ENCODE measurements at regions not wholly inside any gene's neighbourhood (a gene's known extent, or its start where the extent isn't known, plus 50 kb on each side); places are given as distances from the start of the nearest gene placed in this dataset.

DNA sequence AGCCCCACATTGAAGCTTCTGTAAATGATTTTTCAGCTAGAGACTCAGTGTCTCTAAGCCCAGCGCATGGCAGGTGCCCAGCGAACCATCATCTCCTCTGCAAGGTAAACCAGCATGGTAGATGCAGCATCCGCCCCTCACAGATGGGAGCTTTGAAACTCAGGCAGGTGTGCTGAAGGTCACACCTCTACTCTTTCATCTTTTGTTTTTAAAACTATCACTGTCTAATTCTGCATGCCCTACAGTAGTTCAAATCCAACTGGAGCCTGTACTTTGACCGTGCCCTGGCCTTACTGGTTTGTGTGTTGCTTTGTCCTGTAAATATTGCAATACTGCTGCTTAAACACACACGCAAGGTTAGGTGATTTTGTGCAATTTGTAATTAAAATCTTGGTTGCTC lies 831.1 kb downstream of the GALR1 start:
- DNase-seq: no peak

DNA sequence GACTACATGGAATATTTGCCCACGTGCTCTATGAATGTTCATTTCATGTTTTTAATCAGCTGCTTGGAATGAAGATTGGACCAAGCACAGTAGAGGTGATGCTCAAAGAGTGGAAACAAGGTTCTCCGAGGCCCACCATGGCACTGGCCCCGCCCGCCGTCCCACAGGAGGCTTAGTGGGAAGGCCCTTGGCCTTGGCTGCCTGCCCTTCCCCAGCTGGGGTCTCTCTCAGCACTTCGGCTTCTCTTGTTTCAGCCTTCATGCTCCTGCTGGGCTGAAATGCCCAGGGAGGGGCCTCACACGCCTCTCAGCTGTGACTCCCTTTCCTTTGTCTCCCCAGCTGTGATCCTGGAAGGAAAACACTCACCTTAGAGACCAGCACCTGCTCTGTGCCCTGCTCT lies 833.2 kb downstream of the GALR1 start:
- DNase-seq: no peak

DNA sequence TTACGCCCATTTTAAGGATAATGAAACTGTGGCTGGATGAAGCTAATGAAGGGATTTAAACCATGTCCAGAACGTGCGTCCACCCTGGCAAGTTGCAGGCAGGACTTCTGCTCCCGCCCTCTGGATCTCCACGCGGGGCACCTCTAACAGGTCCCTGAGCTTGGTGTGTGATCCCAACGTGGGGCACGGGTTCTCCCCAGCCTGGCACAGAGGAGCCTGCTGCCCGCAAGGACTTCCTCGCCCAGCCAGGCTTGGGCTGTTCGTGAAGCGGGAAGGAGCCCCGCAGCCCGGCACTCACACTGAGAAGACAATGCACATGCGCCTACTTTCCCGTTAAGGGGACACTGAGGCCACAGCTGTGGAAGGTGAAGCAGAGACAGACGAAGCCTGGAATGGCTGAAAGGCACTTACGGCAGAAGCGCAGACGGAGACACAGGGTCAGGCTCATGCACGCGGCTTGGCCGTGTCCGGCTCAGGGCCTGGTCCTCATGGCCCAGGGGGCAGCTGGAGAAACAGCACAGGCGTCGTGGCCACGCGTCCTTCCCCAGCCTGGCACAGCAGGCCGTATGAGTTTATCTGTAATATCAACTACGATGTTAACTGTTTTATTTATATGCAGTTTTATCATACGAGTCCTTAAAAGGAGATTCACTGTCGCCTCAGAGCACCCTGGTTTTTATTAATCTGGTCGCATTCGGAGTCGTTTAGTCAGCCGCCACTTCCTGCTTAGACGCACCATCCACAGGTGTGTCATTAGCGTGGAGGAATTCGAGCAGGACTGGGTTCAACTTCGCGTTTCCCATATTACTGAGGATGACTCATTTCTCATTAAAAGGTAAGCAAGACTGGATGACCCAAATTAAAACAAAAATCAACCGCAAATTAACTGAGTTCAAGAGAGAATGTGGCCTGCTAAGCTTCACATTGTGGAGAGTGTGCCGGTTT lies 835.9 kb downstream of the GALR1 start:
- no peak for DNase-seq

DNA sequence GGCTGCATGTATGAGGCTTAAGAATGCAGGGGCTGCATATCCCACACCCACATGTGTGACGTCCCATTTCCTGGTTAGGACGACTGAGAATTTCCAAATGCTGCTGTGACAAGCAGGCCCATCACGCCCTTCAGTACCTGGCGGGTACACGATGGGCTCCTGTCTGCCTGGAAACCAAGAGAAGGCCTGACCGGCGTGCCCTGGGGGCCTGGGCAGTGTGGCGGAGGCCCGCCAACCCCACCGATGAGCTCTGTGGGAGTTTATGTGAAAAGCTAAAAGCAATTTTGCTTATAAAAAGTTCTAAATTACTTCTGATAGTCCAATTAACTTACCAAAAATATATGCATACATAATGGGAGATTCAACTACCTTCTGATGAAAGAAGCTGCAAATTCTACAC lies 837.3 kb downstream of the GALR1 start:
- no peak for DNase-seq

DNA sequence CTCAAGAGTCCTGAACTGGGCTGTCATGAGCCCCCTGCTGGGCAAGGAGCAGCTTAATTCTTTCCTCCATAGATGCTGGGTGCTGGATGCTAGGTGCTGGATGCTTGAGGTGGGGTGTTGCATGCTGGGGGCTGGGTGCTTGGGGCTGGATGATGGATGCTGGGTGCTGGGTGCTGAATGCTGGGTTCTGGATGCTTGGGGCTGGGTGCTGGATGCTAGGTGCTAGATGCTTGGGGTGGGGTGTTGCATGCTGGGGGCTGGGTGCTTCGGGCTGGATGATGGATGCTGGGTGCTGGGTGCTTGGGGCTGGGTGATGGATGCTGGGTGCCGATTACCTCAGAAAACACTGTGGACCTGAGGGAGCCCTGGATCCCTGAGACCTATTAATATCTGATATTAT lies 837.7 kb downstream of the GALR1 start:
- no peak for DNase-seq

DNA sequence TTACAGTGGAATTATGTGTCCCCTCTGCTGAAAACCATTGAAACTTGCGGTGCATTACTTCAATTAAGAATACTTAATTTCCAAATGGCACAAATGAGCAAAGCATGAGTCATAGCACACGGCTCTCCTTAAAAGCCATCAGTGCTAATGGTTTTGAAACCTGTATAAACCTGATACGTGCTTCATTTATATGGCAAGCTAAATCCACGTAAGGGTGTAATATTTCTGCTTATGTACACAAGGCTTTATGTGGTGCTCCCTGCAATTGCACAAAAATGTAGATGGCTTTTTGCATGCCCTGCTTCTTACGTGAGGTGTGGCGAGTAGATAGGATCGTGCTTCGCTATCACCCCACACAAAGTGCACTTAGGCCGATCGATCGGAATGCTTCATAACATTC lies 840.9 kb downstream of the GALR1 start:
- no peak for DNase-seq

DNA sequence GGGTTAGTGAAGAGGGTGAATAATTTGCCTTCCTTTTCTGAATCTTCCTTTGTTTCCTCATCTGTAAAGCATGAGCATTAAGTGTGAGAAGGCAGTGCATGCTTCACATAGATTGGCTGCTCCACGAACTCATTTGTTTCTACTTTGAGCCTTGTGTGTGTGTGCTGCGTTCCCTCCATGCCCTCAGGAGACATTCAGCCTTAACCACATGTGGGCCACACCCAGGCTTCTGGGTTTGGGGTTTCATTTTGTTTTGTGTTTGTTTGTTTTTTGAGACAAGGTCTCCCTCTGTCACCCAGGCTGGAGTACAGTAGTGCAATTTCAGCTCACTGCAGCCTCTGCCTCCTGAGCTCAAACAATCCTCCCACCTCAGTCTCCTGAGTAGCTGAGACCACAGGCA lies 843.3 kb downstream of the GALR1 start:
- no peak for DNase-seq

DNA sequence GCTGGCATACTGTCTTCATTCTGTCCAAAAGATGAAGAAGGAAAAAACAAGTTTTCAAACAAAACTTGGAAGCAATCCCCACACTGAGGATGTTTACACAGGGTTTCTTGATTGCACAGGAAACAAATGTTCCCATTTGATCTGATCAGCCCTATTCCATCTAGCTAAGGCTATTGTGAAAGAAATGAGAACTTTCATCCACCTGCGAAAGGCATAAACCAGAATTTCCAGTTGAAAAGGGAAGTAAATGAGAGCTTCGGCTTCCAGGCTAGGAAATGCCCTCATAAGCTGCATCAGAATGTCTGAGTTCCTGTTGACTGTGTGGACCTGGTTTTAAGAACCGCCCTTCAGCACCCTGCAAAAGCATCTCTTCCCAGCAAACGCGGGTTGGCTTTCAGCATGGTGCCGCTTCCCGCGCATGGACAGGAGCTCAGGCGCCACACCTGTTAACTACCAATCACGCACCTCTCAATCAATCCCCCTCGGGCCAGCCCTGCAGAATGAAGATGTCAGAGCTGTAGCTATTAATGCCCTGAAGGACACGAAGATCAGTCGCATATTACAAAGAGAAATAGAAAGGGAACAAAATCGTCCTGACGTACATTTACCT lies 850.4 kb downstream of the GALR1 start:
- no peak for DNase-seq

DNA sequence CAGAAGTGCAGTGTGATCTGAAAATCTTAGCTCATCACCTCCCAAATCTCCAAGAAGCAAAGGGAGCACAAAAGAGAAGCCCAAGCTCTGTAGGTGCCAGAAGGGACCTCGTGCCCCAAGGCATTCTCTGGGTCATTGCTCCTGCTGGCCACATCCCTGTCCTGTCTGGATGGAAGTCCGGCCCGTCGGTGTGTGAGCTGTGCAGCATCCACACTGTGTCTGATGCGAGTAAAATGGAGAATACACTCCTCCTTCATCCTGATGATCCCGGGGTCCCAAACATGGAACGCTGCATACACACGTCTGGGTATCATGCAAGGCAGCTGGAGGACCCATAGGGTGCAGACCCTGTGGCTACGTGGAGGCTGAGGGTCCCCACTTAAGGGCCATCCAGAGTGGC lies 851.4 kb downstream of the GALR1 start:
- DNase-seq: no peak

DNA sequence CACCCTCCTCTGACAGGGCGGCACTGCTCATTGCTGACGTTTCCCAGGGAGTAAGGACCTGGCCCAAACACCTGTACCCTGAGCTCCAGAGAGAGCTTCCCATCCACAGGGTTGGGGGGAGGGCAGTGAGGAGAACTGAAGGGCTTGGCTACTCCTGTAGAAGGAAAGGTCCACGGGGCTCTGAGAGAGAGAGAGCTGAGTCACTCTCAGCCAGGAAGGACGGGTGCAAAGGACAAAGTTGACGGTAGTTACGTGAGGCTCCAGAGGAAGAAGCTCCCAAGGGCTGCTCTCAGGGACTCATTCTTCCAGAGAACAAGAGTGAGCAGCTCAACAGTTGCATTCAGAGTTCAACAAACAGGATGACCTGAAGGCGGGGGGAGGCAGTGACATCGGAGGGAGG lies 852.5 kb downstream of the GALR1 start:
- no peak for DNase-seq

DNA sequence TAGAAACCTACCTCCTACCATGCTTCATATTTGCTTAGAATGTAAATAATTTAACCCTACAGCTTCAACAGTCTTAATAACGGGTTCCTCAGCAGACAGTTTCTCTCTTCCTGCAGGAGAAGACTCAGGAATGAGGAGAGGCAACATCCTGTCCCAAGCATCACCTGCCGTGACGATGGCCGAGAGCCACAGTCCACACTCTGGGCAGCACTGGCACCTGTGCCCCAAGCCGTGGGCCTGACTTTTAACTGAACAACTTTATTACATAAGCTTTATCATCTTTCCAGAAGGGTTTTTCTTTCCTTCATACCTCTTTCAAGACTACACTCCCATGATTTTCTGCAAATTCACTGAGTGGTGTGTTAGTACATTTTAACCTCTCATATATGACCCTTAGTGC lies 856.0 kb downstream of the GALR1 start:
- no peak for DNase-seq

DNA sequence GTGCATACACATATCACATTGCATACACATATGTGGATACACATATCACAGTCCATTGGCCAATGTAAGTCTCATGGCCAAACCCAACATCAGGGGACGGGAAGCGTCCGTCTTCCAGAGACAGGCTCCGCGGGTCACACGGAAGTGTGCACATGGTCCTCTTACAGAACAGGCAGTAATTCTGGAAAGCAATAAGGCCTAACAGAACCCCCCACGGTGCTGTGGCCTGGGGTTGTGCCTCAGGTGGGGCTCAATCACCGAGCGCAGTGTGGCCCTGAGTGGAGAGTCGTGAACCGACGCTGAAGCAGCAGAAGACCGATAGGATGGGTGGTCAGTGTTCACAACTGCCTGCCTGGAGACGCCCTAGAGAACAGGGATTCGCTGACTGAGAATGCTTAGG lies 857.3 kb downstream of the GALR1 start:
- no peak for DNase-seq

DNA sequence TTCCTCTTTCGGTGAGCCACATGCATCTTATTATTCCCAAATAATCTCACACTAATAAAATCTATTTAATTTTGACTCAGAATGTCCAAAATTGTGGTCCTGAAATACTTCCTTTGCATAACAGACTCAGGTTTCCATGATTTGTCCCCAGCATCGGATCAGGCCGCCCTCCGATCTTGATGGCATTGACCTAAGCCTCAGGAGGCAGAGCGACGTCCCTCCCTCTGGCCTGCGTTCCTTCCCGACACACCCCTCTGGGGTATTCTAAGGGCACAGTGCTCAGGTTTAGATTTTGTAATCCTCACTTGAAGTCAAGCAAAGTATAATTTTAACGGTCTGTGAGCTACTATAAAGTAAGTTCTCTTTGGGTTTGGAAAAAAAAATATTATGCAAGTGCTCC lies 857.7 kb downstream of the GALR1 start:
- no peak for DNase-seq

DNA sequence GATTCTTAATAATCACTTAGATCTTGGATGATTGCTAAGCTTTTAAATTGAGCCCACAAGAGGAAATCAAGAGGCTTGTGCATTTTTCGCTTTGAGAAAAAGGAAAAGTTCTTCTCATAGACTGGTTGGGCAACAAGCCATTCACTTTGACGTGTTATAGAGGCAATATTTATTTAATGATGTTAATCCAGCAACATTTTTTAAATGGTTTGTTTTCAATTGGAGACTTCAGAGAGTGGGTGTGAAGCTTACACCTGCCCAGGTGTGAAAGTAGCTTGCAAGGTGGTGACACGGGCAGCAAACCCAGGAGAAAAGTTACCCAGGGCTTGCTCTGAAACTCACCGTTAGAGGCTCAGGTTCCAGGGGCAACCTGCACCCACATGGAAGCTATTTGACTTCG lies 858.9 kb downstream of the GALR1 start:
- no peak for DNase-seq

DNA sequence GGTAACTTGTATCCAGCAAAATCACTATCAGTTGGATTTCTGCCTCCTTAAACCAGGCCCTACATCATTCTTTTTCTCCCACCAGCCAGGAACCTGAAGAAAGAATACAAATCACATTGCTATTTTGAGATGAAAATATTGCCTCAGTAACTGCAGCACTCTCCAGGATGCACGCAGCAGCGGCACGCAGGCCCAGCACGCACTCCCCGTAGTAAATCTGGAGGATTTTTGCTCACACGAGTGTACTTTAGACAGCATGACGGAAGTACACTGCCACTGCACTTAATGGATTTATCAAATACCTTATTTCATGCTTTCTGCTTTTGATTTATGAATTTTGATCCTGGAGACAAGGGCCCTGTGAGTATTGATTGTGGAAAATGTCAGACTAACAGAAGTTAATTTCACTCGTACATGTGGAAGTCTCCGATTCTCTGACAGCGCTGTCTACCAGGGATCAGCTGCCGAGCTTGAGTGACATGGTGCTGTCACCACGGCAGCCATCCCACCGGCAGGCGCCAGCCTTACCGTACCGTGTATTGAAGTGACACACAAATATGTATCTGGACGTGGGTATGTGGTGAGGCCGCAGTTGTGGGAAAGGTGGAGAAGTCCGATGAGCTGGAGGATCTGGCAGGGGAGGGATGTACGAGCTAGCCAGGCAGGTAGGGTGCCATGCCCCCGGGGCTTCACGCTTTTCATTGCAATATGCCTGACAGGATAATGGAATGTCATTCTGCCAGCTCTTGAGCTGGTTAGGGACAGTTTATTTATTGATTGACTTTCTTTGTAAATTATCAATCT lies 863.7 kb downstream of the GALR1 start:
- no peak for DNase-seq

DNA sequence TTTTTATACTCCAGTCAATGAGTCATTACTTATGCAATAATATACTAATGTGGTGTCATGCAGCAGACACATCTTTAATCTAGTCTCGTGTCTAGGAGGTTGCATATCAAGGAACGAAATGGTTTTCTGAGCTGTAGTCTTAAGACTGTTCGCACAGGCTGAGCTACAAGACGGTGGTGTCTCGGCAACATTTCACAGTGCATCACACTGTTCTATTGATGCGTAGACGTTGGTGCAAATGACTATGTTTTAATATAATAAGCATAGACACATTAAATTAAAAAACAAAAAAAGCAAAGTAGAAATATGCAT lies 864.2 kb downstream of the GALR1 start:
- DNase-seq: no peak

DNA sequence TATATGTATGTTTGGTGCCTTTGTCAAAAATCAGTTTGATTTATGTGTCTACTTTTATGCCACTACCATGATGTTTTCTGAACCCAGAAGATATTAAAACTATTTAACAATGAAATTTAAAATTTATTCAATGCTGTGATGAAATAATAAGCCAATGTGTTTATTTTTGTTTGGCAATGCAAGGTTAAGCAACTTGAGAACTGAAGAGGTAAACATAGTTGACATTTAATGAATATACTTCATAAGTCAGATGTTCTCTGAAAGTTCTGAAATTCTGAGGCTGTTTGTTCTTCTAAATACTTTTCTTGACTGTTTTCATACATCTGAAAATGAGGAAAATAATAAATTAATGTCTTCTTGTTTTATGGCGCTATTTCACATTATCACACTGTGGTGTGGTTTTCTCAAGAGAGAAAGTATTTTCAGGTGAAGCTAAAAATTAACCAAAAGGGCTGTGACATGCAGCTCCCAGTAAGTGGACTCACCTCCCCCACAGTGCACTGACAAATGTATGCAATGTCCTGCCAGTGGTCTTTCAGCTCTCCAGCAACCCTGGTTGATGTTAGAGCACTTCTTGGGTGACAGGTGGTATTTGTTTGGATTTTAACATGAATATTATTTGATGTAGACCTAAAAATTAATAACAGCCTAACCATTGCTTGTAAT lies 863.6 kb upstream of the SALL3 start:
- DNase-seq: no peak

DNA sequence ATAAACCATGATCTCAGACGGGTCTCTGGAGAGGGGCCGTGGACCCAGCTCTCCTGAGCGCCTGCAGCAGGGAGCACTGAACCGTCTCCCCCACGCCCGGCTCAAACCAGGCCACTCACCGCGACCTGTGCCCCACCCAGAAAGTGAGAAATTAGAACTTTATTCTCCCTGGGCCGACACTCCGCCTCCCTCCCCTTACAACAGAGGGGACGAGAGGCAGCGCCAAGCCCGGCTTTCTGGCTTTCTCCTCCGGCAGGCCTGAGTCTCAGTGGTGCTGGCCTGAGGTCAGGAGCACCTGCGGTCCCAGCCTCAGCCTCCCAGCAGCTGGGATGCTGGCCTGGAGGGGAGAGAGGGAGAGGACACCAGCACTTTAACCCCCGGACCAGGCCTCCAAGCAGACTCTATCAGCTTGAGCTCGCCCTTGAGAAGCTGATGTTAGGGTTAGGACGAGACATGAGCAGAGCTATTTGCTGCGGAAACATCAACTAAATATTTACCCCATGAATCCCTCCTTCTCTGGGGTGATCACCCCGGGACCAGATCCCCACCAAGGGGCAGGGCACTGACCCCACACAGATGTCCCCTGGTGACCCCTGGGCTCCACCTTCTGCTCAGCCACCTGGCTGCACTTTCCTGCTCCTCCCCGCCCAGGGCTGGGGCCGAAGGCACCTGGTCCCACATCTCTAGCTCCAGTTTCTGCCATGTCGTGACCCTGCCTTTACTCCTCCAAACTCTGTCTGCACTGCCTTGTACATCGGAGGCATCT lies 856.3 kb upstream of the SALL3 start:
- DNase-seq: no peak

DNA sequence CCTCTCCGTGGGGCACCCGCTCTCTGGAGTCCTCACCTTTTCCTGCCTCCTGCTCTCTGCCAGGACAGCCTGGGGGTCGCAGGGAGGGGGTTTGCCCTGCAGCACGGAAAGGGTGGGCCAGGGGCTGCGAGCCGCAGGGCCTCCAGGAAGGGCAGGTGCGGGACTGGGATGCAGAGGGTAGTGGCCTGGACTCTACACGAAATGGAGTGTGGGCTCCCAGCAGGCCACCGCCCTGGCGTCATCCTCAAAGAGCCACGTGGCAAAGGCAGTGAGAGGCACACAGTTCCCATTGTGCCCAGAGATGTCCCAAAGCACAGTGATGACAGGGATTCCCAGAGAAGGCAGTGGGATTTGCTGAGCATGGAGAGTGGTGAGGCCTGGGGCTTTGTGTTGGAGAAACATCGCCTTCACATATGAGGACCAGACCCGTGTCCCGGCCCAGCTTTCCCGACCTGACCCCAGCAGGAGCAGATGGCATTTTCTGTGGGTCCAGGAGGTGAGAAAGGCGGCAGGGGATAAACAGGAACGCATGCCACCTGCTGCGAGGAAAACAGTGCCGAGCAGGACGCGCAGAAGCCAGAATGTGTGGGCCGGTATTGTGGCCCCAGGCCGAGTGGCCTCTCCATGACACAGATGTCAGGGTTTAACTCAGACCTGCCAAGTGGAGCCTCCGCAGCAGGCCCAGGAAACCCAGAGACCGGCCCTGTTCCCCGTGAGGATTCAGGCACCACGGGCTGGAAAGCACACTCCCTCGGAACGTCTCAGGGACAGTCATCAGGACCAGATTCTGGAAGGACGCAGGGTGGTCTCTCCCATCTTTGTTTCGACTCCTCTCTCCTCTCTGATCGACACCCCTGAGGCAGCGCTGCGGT lies 855.5 kb upstream of the SALL3 start:
- no peak for DNase-seq

DNA sequence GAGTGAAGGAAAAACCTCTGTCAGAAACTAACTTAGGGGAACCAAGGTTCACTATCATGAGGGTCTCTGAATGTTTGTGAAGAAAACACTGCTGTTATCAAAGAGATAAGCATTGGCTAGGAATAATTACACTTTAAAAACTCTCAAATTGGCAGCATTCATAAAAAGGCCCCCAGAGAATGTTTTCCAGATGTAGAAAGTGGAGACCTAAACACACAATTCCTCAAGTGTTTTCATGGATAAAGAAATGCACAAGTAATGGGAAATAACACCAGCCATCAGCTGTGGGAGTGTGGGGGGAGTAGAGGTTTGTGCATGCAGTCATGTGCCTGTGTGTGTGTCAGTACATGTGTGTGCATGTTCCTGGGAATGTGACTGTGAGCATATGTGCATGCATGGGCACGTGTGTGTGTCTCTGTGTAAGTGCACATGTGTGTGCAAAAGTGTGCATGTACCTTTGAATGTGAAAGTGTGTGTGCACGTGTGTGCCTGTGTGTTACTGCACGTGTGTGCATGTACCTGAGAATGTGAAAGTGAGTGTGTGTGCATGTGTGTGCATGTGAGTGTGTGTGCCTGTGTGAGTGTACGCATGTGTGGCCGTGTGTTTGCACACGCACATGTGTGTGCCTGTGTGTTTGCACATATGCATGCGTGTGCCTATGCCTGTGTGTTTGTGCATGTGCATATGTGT lies 854.3 kb upstream of the SALL3 start:
- DNase-seq: no peak

DNA sequence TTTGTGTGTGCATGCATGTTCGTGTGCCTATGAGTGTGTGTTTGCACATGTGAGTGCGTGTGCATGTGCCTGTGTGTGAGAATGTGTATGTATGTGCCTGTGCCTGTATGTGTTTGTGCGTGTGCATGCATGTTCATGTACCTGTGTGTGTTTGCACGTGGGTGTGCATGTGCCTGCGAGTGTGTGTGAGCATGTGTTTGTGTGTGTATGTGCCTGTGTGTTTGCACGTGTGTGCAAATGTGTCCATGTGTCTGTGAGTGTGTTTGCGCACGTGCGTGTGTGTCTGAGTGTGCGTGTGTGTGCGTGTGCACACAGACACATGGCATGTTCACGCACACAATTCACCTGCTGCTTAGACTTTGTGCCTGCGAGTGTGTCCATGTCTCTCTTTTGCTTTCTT lies 853.5 kb upstream of the SALL3 start:
- no peak for DNase-seq

Data from bone marrow (tissue), 2 donors.